ENCODE measurements at regions not wholly inside any gene's neighbourhood (a gene's known extent, or its start where the extent isn't known, plus 50 kb on each side); places are given as distances from the start of the nearest gene placed in this dataset.

GRCh38 chr3:3307491-3307890 lies 128.0 kb upstream of the CRBN start:
- TF ChIP-seq HDAC2 (IDR thresholded peaks at IDR 0.05) (no peak), HOXA7 (CRISPR knock-in tag; IDR thresholded peaks at IDR 0.05) (no peak), ZNF302 (CRISPR knock-in tag; IDR thresholded peaks at IDR 0.05) (no peak), REST (IDR thresholded peaks at IDR 0.05) (no peak), POLR2AphosphoS2 (conservative IDR thresholded peaks at IDR 0.05; ENCODE audit: low read length) (no peak), SREBF2 (IDR thresholded peaks at IDR 0.05) (no peak), CTCF (IDR thresholded peaks at IDR 0.05) (no peak), EP300 (IDR thresholded peaks at IDR 0.05) (no peak), EHF (CRISPR knock-in tag; IDR thresholded peaks at IDR 0.05) (no peak), NR3C1 (IDR thresholded peaks at IDR 0.05) (no peak), ELK1 (IDR thresholded peaks at IDR 0.05; ENCODE audit: low read depth, low read length) (no peak), MAX (IDR thresholded peaks at IDR 0.05) (no peak)

Data from A549 (cell line).